Esophagus squamous epithelium (tissue), 5 donors: ENCODE measurements at regions not wholly inside any gene's neighbourhood (a gene's known extent, or its start where the extent isn't known, plus 50 kb on each side); places are given as distances from the start of the nearest gene placed in this dataset.
"Not testable (repeated sequence)": the region's sequence is repeated elsewhere in the genome, so short reads cannot be mapped to it uniquely, and the experiment has no call there.

Experiments used
- DNase-seq: peaks from one replicate; lab custom pipeline; 2025; lab: John Stamatoyannopoulos, UW
- H3K27ac ChIP-seq, 4 donors: fragments of 200-600 bp; sonication (generic); one replicate each; pipeline ENCODE4 v1.5.1; 2016 to 2019; ENCODE audit warnings: mild to moderate bottlenecking in 1 of 4
- H3K27me3 ChIP-seq, 4 donors: fragments of 200-600 bp; sonication (generic); 1 replicate in 3 of 4; 2 replicates in 1 of 4; pipeline versions ENCODE4 v1.5.1 to v1.6.0; 2017 to 2021; ENCODE audit warnings: antibody characterized with exemption in 1 of 4
- H3K36me3 ChIP-seq, 3 donors: fragments of 200-600 bp; sonication (generic); one replicate each; pipeline ENCODE4 v1.5.1; 2016 to 2019
- H3K4me1 ChIP-seq, 3 donors: fragments of 200-600 bp; sonication (generic); one replicate each; pipeline ENCODE4 v1.5.1; 2017 to 2019
- H3K4me3 ChIP-seq, 4 donors: fragments of 200-600 bp; sonication (generic); 1 replicate in 3 of 4; 2 replicates in 1 of 4; pipeline ENCODE4 v1.5.1; 2016 to 2019; ENCODE audit warnings: mild to moderate bottlenecking in 2 of 4, moderate library complexity in 1 of 4
- H3K9me3 ChIP-seq, 3 donors: fragments of 200-600 bp; sonication (generic); one replicate each; pipeline ENCODE4 v1.5.1; 2016 to 2019
- CTCF ChIP-seq, 6 experiments: fragments of 450-650 bp in 4 of 6; fragments of 200-600 bp in 2 of 6; sonication (generic) in 2 of 6; IDR thresholded peaks; one replicate each; pipeline ENCODE4 v1.5.1; 2016 to 2019; ENCODE audit warnings: antibody characterized with exemption in 6 of 6, mild to moderate bottlenecking in 4 of 6, moderate library complexity in 4 of 6
- POLR2A ChIP-seq, 4 donors: fragments of 450-650 bp; IDR thresholded peaks; one replicate each; pipeline ENCODE4 v1.6.1; 2017; ENCODE audit warnings: antibody characterized with exemption in 4 of 4, mild to moderate bottlenecking in 4 of 4, moderate library complexity in 3 of 4
- WGBS, 2 donors: methylation state at CpG; one replicate each; pipeline ENCODE4 v1.1.5; 2018; 5-methylcytosine and 5-hydroxymethylcytosine counted together
- intact Hi-C: fragments of 100-400 bp; cut with DNase I; formaldehyde crosslinking; loops from one replicate; pipeline ENCODE4 v1.15.0; 2022
- donor health status: DM: yes; HTN: yes; CAD: no.

- intact Hi-C loops, result no loop called here
- Histone ChIP-seq H3K27ac (no peak overlapping the region), H3K36me3 (no peaks in the 10 kb centered on the region), H3K27me3 (no peaks in the 10 kb centered on the region), H3K4me1 (no peaks in the 10 kb centered on the region), H3K4me3 (no peak overlapping the region), H3K9me3 (no peaks in the 10 kb centered on the region)
- no peak for DNase-seq
- WGBS, 2 donors, result 72 to 83% methylated on average over 7 of the region's 7 CpGs
- TF ChIP-seq POLR2A (IDR thresholded peaks at IDR 0.05) (no peak), CTCF (IDR thresholded peaks at IDR 0.05) (no peak)
Measured at GRCh38 chr13:104614361-104615145, 1548.3 kb upstream of the SLC10A2 start.

GRCh38 chr13:104608331-104608730 is 1542.1 kb upstream of the SLC10A2 start:
- WGBS, 2 donors, result 61 to 74% methylated on average over 2 of the region's 2 CpGs

DNA sequence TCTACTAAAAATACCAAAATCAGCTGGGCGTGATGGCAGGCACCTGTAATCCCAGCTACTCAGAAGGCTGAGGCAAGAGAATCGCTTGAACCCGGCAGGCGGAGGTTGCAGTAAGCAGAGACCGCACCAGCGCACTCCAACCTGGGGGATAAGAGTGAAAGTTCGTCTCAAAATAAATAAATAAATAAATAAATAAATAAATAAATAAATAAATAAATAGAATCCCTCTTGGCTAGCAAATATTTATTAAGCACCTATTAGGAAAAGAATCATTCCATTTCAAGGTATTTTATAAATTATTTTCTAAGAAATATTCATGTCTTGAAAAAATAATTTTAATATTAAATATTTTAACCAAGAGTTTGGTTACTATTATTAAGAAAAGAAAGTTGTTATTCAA is 1539.2 kb upstream of the SLC10A2 start:
- 87 to 94% methylated on average over 7 of the region's 7 CpGs for WGBS, 2 donors
- H3K4me3 ChIP-seq, DNase-seq: not testable (repeated sequence)

More at GRCh38 chr13:104608331-104608730, 1542.1 kb upstream of the SLC10A2 start:
- no peaks in the 10 kb centered on the region for H3K36me3 ChIP-seq
- H3K27me3 ChIP-seq, result no peaks in the 10 kb centered on the region
- no peaks in the 10 kb centered on the region for H3K4me1 ChIP-seq
- intact Hi-C loops, result no loop called here
- no peak for DNase-seq
- no peak for TF ChIP-seq CTCF (IDR thresholded peaks at IDR 0.05)
- TF ChIP-seq POLR2A (IDR thresholded peaks at IDR 0.05), result no peak
- H3K9me3 ChIP-seq, result no peaks in the 10 kb centered on the region
- no peak overlapping the region for H3K4me3 ChIP-seq
- no peak overlapping the region for H3K27ac ChIP-seq

GRCh38 chr13:104597546-104598180 is 1531.4 kb upstream of the SLC10A2 start:
- Histone ChIP-seq H3K27ac (no peak overlapping the region), H3K9me3 (no peaks in the 10 kb centered on the region), H3K27me3 (no peaks in the 10 kb centered on the region), H3K4me1 (no peaks in the 10 kb centered on the region), H3K4me3 (no peak overlapping the region), H3K36me3 (no peaks in the 10 kb centered on the region)
- no peak for DNase-seq
- TF ChIP-seq CTCF (IDR thresholded peaks at IDR 0.05), result no peak
- intact Hi-C loops, result no loop called here
- 77% methylated on average over 2 of the region's 2 CpGs for WGBS, 2 donors

More for the DNA sequence above, 1539.2 kb upstream of the SLC10A2 start:
- H3K27ac ChIP-seq, intact Hi-C loops, H3K9me3 ChIP-seq, H3K27me3 ChIP-seq, H3K36me3 ChIP-seq, H3K4me1 ChIP-seq: not testable (repeated sequence)

- Histone ChIP-seq H3K27me3 (no peaks in the 10 kb centered on the region), H3K36me3 (no peaks in the 10 kb centered on the region), H3K27ac (no peak overlapping the region), H3K4me3 (no peak overlapping the region), H3K4me1 (no peaks in the 10 kb centered on the region), H3K9me3 (no peaks in the 10 kb centered on the region)
- intact Hi-C loops, result no loop called here
- WGBS, 2 donors, result 37 to 50% methylated on average over 3 of the region's 3 CpGs
- TF ChIP-seq POLR2A (IDR thresholded peaks at IDR 0.05) (no peak), CTCF (IDR thresholded peaks at IDR 0.05) (no peak)
- no peak for DNase-seq
Measured at GRCh38 chr13:104595511-104595910, 1529.3 kb upstream of the SLC10A2 start.
